H1 (cell line): ENCODE measurements at regions not wholly inside any gene's neighbourhood (a gene's known extent, or its start where the extent isn't known, plus 50 kb on each side); places are given as distances from the start of the nearest gene placed in this dataset.

Source experiments
- KDM4A ChIP-seq: IDR thresholded peaks from one replicate; pipeline ENCODE4 v1.7.1; 2012; ENCODE audit warnings: low read depth, mild to moderate bottlenecking, moderate library complexity, low read length, inconsistent platforms; ENCODE audit not compliant: severe bottlenecking
- TF ChIP-seq, protein P1 (sequence below), 3 experiments: IDR thresholded peaks; 1 replicate in 2 of 3; 2 replicates in 1 of 3; pipeline versions ENCODE4 v1.5.1 to v1.6.1; 2011; ENCODE audit warnings: low read length in 3 of 3, mild to moderate bottlenecking in 3 of 3, inconsistent platforms in 2 of 3, low read depth in 1 of 3, moderate library complexity in 1 of 3; ENCODE audit not compliant: insufficient read depth in 1 of 3; ENCODE audit errors: control extremely low read depth in 1 of 3

DNA sequence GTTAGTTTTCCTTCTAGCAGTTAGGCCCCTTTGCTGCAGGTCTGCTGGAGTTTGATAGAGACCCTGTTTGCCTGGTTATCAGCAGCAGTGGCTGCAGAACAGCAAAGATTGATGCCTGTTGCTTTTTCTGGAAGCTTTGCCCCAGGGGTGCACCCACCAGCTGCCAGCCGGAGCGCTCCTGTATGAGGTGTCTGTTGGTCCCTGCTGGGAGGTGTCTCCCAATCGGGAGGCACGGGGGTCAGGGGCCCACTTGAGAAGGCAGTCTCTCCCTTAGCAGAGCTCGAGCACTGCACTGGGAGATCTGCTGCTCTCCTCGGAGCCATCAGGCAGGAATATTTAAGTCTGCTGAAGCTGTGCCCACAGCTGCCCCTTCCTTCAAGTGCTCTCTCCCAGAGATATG, 825.3 kb upstream of the GRM7 start (continued):
- no peak for TF ChIP-seq KDM4A
- TF ChIP-seq, protein P1, sequence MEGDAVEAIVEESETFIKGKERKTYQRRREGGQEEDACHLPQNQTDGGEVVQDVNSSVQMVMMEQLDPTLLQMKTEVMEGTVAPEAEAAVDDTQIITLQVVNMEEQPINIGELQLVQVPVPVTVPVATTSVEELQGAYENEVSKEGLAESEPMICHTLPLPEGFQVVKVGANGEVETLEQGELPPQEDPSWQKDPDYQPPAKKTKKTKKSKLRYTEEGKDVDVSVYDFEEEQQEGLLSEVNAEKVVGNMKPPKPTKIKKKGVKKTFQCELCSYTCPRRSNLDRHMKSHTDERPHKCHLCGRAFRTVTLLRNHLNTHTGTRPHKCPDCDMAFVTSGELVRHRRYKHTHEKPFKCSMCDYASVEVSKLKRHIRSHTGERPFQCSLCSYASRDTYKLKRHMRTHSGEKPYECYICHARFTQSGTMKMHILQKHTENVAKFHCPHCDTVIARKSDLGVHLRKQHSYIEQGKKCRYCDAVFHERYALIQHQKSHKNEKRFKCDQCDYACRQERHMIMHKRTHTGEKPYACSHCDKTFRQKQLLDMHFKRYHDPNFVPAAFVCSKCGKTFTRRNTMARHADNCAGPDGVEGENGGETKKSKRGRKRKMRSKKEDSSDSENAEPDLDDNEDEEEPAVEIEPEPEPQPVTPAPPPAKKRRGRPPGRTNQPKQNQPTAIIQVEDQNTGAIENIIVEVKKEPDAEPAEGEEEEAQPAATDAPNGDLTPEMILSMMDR (IDR thresholded peaks at IDR 0.05; ENCODE audit: control extremely low read depth in 1 of 3, insufficient read depth in 1 of 3, low read depth in 1 of 3, low read length in 3 of 3): no peak
